ENCODE measurements at regions not wholly inside any gene's neighbourhood (a gene's known extent, or its start where the extent isn't known, plus 50 kb on each side); places are given as distances from the start of the nearest gene placed in this dataset.

DNA sequence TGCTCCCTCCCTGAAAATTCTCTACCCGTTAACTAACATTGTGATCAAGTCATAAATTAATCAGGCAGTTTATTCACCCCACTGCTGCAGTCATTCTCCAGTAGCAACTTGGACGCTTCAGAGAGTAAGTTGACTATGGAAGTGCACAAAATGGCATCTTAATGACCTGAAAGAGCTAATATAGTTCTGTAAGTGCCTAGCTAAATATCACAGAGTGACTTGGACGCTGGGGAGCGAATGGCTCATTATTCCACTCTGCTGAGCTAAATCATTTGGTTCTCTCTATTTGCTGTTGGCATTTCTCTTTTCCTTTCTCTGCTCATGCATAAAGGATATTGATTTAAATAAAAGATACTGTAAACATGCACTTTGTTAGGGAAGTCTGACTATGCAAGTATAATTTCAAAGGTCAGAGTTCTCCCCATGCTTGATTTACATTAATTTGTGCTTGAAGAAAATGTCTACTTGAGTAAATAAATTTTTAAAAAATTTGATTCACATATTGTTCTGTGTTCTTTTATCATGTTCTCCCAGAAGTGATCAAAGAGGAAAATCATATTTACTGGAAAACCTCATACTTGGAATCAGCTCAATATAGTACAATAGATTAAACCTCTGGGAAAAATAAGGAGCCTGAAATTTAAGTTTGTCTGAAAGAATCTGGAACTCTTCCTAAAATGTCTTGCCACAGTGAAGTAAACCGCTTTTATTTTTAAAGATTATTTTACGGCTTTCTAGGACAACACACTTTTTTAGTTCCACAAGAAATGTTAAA, 169.5 kb upstream of the HAPLN1 start:
- Histone ChIP-seq H3K9ac (ENCODE audit: control insufficient read depth, insufficient read depth, low read length) (no peak overlapping the region), H3K27me3 (replicated peaks in 1 of 2; ENCODE audit: control insufficient read depth in 2 of 2, insufficient read depth in 2 of 2, low read length in 1 of 2) (no peaks in the 10 kb centered on the region), H3K9me3 (replicated peaks; ENCODE audit: control insufficient read depth, insufficient read depth, low read length) (no peaks in the 10 kb centered on the region), H3K4me1 (ENCODE audit: control insufficient read depth, insufficient read depth, low read length) (no peaks in the 10 kb centered on the region), H3K4me3 (no peak overlapping the region), H4K20me1 (ENCODE audit: control insufficient read depth, insufficient read depth) (no peaks in the 10 kb centered on the region), H2AFZ (ENCODE audit: control insufficient read depth, low read depth, low read length) (no peak overlapping the region), H3K79me2 (ENCODE audit: control insufficient read depth, insufficient read depth, low read length) (no peaks in the 10 kb centered on the region), H3K4me2 (ENCODE audit: control insufficient read depth, insufficient read depth) (no peak overlapping the region), H3K36me3 (ENCODE audit: control insufficient read depth in 2 of 2, insufficient read depth in 2 of 2, low read length in 1 of 2) (no peaks in the 10 kb centered on the region), H3K27ac (ENCODE audit: control insufficient read depth, insufficient read depth) (no peak overlapping the region)
- CTCF ChIA-PET = interaction anchor here (0.7 to 1.3 kb wide), 3 partner anchors 12 to 80 kb away, joined by 3 to 4 read pairs (median 4); no protein-coding TSS in a partner anchor
- RAD21 ChIA-PET (ENCODE audit: unreplicated experiment) = no interaction called here
- in situ Hi-C loops (cut with MboI) (no loop called here), intact Hi-C loops (cut with micrococcal nuclease; ENCODE audit: unreplicated experiment) (no loop called here)
- no TSS peak for BruUV-seq (replicated peaks)
- no peak for DNase-seq (ENCODE audit: low read depth, low spot score)
- FAIRE-seq = no peak
- SMC1A ChIA-PET (ENCODE audit: uncharacterized antibody, unreplicated experiment) = interaction anchor here (0.9 to 1.3 kb wide), 2 partner anchors 8 to 10 kb away, joined by 3 to 5 read pairs; no protein-coding TSS in a partner anchor
- ATAC-seq = no peak
- TF ChIP-seq, protein P1, sequence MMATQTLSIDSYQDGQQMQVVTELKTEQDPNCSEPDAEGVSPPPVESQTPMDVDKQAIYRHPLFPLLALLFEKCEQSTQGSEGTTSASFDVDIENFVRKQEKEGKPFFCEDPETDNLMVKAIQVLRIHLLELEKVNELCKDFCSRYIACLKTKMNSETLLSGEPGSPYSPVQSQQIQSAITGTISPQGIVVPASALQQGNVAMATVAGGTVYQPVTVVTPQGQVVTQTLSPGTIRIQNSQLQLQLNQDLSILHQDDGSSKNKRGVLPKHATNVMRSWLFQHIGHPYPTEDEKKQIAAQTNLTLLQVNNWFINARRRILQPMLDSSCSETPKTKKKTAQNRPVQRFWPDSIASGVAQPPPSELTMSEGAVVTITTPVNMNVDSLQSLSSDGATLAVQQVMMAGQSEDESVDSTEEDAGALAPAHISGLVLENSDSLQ (IDR thresholded peaks at IDR 0.05) = no peak
- TF ChIP-seq ZSCAN29 (IDR thresholded peaks at IDR 0.05) (no peak), ZZZ3 (IDR thresholded peaks at IDR 0.05; ENCODE audit: control insufficient read depth, insufficient read length, low read depth) (no peak)
- POLR2A ChIA-PET = no interaction called here
- 49% methylated on average over 6 of the region's 6 CpGs for WGBS (ENCODE audit: insufficient coverage, insufficient replicate concordance, low lambda C conversion rate, missing lambda C conversion rate)

DNA sequence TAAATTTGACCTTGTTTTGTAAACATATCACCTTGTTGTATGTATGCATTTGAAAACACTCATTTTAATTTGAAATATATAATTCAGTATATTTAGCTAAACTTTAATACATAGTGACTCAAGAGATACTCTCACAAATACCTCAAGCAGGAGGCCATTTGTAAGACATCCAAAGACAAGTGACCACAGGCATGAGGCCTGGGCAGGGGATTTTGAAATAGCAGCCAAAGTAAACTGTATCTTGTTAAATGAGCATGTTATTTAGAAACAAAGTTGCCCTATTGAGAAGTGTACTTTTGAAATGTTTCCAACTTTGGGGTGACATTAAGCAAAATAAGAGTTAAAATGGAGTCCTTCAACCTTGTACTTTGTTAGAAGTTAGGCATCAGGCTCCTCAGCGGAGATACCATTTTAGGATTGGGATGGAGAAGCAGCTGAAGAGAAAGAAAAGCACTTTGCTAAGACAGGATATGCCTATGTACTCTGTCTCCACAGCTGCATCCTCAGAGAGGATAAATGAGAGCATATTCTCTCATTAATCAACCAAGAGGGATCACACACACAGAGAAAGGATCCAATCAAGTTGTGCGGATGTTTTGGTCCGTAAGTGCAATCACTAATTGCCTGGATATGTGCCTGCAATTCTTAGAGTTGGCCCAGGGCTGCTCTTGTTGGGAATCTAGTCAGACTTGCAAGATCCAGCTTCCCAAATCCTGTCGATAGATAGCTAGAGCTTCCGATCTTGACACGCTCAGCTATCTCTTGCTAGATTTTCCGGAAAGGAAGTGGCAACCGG, 157.5 kb upstream of the HAPLN1 start:
- Histone ChIP-seq H3K4me1 (ENCODE audit: control insufficient read depth, insufficient read depth, low read length) (no peaks in the 10 kb centered on the region), H4K20me1 (ENCODE audit: control insufficient read depth, insufficient read depth) (no peaks in the 10 kb centered on the region), H3K27ac (ENCODE audit: control insufficient read depth, insufficient read depth) (no peak overlapping the region), H3K79me2 (ENCODE audit: control insufficient read depth, insufficient read depth, low read length) (no peaks in the 10 kb centered on the region), H3K4me2 (ENCODE audit: control insufficient read depth, insufficient read depth) (no peak overlapping the region), H3K36me3 (ENCODE audit: control insufficient read depth in 2 of 2, insufficient read depth in 2 of 2, low read length in 1 of 2) (no peaks in the 10 kb centered on the region), H3K9me3 (replicated peaks; ENCODE audit: control insufficient read depth, insufficient read depth, low read length) (no peaks in the 10 kb centered on the region), H3K4me3 (no peak overlapping the region), H2AFZ (ENCODE audit: control insufficient read depth, low read depth, low read length) (no peak overlapping the region), H3K27me3 (replicated peaks in 1 of 2; ENCODE audit: control insufficient read depth in 2 of 2, insufficient read depth in 2 of 2, low read length in 1 of 2) (no peaks in the 10 kb centered on the region; a peak in 1 of 4 replicates), H3K9ac (ENCODE audit: control insufficient read depth, insufficient read depth, low read length) (no peak overlapping the region)
- in situ Hi-C loops (cut with MboI) = no loop called here
- no peak for ATAC-seq
- CTCF ChIA-PET = interaction anchor here (0.7 to 1.3 kb wide), 4 partner anchors 11 to 38 kb away, joined by 3 to 4 read pairs (median 3); no protein-coding TSS in a partner anchor
- RAD21 ChIA-PET (ENCODE audit: unreplicated experiment) = no interaction called here
- 80% methylated on average over 8 of the region's 8 CpGs for WGBS (ENCODE audit: insufficient coverage, insufficient replicate concordance, low lambda C conversion rate, missing lambda C conversion rate)
- DNase-seq (ENCODE audit: low read depth, low spot score) = no peak
- BruUV-seq (replicated peaks) = no TSS peak
- SMC1A ChIA-PET (ENCODE audit: uncharacterized antibody, unreplicated experiment) = interaction anchor here (1.2 to 1.8 kb wide), 4 partner anchors 10 to 68 kb away, joined by 3 to 6 read pairs (median 4); no protein-coding TSS in a partner anchor
- intact Hi-C loops (cut with micrococcal nuclease; ENCODE audit: unreplicated experiment) = no loop called here
- no peak for FAIRE-seq
- POLR2A ChIA-PET = no interaction called here
- no peak for TF ChIP-seq POLR2AphosphoS5 (IDR thresholded peaks at IDR 0.05; ENCODE audit: low read length)
- TF ChIP-seq CBX3 (IDR thresholded peaks at IDR 0.05; ENCODE audit: borderline replicate concordance, low read depth) = no peak
- TF ChIP-seq GABPA (IDR thresholded peaks at IDR 0.05; ENCODE audit: low read depth) = no peak
- no peak for TF ChIP-seq SMARCA5 (IDR thresholded peaks at IDR 0.05)
- no peak for TF ChIP-seq TAF1 (IDR thresholded peaks at IDR 0.05; ENCODE audit: borderline replicate concordance, low read depth, low read length)
- no peak for TF ChIP-seq EGR1 (IDR thresholded peaks at IDR 0.05; ENCODE audit: borderline replicate concordance in 1 of 2, low read depth in 2 of 2, low read length in 2 of 2)
- no peak for TF ChIP-seq SIX5 (IDR thresholded peaks at IDR 0.05; ENCODE audit: low read depth, low read length, severe bottlenecking)
- no peak for TF ChIP-seq NR2C1 (IDR thresholded peaks at IDR 0.05)
- no peak for TF ChIP-seq KAT2A (conservative IDR thresholded peaks at IDR 0.05; ENCODE audit: control insufficient read depth, low read depth, low read length)
- no peak for TF ChIP-seq ZZZ3 (IDR thresholded peaks at IDR 0.05; ENCODE audit: control insufficient read depth, insufficient read length, low read depth)
- TF ChIP-seq WRNIP1 (IDR thresholded peaks at IDR 0.05; ENCODE audit: borderline replicate concordance, low read depth, low read length) = no peak
- no peak for TF ChIP-seq NR2C2 (IDR thresholded peaks at IDR 0.05; ENCODE audit: borderline replicate concordance, control insufficient read depth, insufficient read length, low read depth)
- no peak for TF ChIP-seq NFIC (IDR thresholded peaks at IDR 0.05; ENCODE audit: low read depth, low read length)
